Small intestine (tissue), 7 donors: ENCODE measurements at regions not wholly inside any gene's neighbourhood (a gene's known extent, or its start where the extent isn't known, plus 50 kb on each side); places are given as distances from the start of the nearest gene placed in this dataset.

Experiments
- DNase-seq, 2 donors: peaks; one replicate each; pipeline versions ENCODE4 v3.0.0 to v3.0.0-alpha.2; 2013
- FAIRE-seq: peaks from 2 replicates; lab custom pipeline; 2012; peaks lifted over from hg19 to GRCh38; lab: Jason Lieb, UNC
- H3K27ac ChIP-seq, 3 donors: one replicate each; pipeline ENCODE4 v1.5.1; 2013; ENCODE audit warnings: low read length in 2 of 3, mild to moderate bottlenecking in 2 of 3, control low read depth in 1 of 3, inconsistent platforms in 1 of 3, low read depth in 1 of 3, moderate library complexity in 1 of 3
- H3K27me3 ChIP-seq, 3 donors: one replicate each; pipeline ENCODE4 v1.6.1; 2013; ENCODE audit warnings: low read length in 3 of 3, inconsistent platforms in 1 of 3; ENCODE audit not compliant: control insufficient read depth in 3 of 3, insufficient read depth in 3 of 3
- H3K36me3 ChIP-seq, 3 donors: one replicate each; pipeline ENCODE4 v1.6.1; 2013; ENCODE audit warnings: low read length in 3 of 3, inconsistent platforms in 1 of 3, low read depth in 1 of 3, mild to moderate bottlenecking in 1 of 3, moderate library complexity in 1 of 3; ENCODE audit not compliant: control insufficient read depth in 3 of 3, insufficient read depth in 2 of 3
- H3K4me1 ChIP-seq, 3 donors: one replicate each; pipeline ENCODE4 v1.6.1; 2013; ENCODE audit warnings: low read length in 2 of 3, inconsistent platforms in 1 of 3, low read depth in 1 of 3, mild to moderate bottlenecking in 1 of 3, moderate library complexity in 1 of 3; ENCODE audit not compliant: control insufficient read depth in 3 of 3, insufficient read depth in 2 of 3
- H3K4me3 ChIP-seq, 3 donors: one replicate each; pipeline ENCODE4 v1.5.1; 2013; ENCODE audit warnings: low read length in 3 of 3, control low read depth in 1 of 3, inconsistent platforms in 1 of 3, low read depth in 1 of 3, mild to moderate bottlenecking in 1 of 3, moderate library complexity in 1 of 3
- H3K9me3 ChIP-seq, 2 donors: one replicate each; pipeline ENCODE4 v1.6.1; 2013; ENCODE audit warnings: low read depth in 1 of 2, low read length in 1 of 2; ENCODE audit not compliant: control insufficient read depth in 2 of 2, insufficient read depth in 1 of 2
- WGBS, 3 donors: extraction: QIAGEN DNeasy Blood & Tissue Kit; methylation state at CpG; one replicate each; pipeline ENCODE4 v1.1.7; 2013; 5-methylcytosine and 5-hydroxymethylcytosine counted together
- donor health status: healthy with polysubstance abuse.
- donor health status: control.
- donor health status: control.
- donor health status: Bipolar disorder and iron deficiency.
- donor health status: healthy.

GRCh38 chr3:18099611-18100010, 325.5 kb downstream of the SATB1 start:
- WGBS, 3 donors = 81 to 89% (median 84%) methylated on average over 5 of the region's 5 CpGs
- Histone ChIP-seq H3K27me3 (no peaks in the 10 kb centered on the region), H3K4me3 (no peak overlapping the region), H3K36me3 (no peaks in the 10 kb centered on the region), H3K9me3 (peaks cover 0 to 2% of the 10 kb centered on the region in 2 donors), H3K4me1 (no peaks in the 10 kb centered on the region), H3K27ac (no peak overlapping the region)
- FAIRE-seq = no peak
- no peak for DNase-seq

DNA sequence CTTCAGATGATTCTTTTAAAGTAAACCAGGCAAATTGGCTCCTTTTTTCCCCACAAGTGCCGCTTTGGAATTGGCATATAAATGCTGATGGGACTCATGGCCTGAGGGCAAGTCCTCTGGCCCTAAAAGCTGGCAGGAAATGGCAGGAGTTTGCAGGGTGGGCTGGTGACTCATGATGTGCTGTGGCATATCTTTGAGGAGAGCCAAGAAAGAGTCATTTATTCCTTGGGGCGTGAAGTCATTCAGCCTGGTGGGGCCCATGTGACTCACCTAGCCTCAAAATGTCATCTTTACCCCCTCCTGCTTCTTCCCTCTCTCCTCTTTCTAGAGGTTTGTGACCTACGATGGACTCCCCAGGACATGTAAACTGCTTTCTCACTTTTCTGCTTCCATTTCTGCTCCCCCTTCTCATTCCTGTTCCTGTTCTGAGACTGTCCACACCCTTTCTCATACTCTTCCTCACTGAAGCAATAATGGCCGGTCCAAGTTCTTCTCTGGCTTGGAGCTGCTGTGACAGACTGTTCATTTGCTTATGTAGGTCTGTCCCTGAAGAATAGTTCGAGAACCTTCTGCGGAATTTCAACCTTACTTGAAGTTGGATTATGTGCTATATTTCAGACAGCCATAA, 326.1 kb downstream of the SATB1 start:
- no peak overlapping the region for H3K4me3 ChIP-seq
- H3K27ac ChIP-seq = no peak overlapping the region
- no peaks in the 10 kb centered on the region for H3K36me3 ChIP-seq
- 76 to 84% (median 77%) methylated on average over 6 of the region's 6 CpGs for WGBS, 3 donors
- H3K27me3 ChIP-seq = no peaks in the 10 kb centered on the region
- no peaks in the 10 kb centered on the region for H3K4me1 ChIP-seq
- no peak for FAIRE-seq
- DNase-seq = no peak
- H3K9me3 ChIP-seq = peaks cover 0 to 2% of the 10 kb centered on the region in 2 donors

DNA sequence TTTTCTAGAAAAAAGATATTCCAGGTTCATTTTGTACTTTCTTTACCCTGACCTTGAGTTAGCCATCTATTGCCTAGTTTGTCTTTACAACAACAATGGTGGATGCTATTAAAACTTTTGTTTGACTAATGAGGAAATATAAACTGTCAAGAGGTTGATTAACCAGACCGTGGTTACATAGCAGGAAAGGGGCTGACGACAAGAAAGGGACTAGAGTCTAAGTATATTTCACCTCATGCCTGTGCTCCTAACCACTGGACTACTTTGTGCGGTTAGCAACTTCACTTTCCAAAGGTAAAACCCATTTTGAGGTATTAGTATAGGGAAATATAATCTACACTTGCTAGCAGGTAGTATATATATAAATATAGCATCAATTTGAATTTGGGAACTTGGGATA, 327.1 kb downstream of the SATB1 start:
- FAIRE-seq (no peak), DNase-seq (no peak)
- Histone ChIP-seq H3K4me1 (no peaks in the 10 kb centered on the region), H3K9me3 (peaks cover 0 to 2% of the 10 kb centered on the region in 2 donors), H3K36me3 (no peaks in the 10 kb centered on the region), H3K27ac (no peak overlapping the region), H3K4me3 (no peak overlapping the region), H3K27me3 (no peaks in the 10 kb centered on the region)
- WGBS, 3 donors = 68 to 89% (median 82%) methylated on average over 3 of the region's 3 CpGs

DNA sequence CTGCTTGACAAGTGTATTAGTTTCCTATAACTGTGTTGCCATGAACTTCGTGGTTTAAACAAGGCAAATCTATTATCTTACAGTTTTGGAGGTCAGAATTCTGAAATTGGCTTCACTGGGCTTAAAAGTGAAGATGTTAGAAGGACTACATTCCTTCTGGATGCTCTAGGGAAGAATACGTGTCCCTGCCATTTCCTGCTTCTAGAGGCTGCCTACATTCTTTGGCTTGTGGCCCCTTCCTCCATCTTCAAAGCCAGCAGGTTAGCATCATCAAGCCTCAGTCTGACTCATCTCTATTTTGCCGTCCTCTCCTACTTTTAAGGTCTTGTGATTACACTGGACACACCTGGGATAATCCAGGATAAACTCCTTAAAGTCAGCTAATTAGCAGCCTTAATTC, 327.7 kb downstream of the SATB1 start:
- no peak for FAIRE-seq
- no peak for DNase-seq
- Histone ChIP-seq H3K4me1 (no peaks in the 10 kb centered on the region), H3K4me3 (no peak overlapping the region), H3K9me3 (peaks cover 0 to 2% of the 10 kb centered on the region in 2 donors), H3K36me3 (no peaks in the 10 kb centered on the region), H3K27me3 (no peaks in the 10 kb centered on the region), H3K27ac (no peak overlapping the region)
- WGBS, 3 donors = 73 to 76% (median 75%) methylated on average over 3 of the region's 3 CpGs

- H3K9me3 ChIP-seq = peaks cover 0 to 2% of the 10 kb centered on the region in 2 donors
- H3K4me1 ChIP-seq = no peaks in the 10 kb centered on the region
- 41 to 68% (median 50%) methylated on average over 5 of the region's 5 CpGs for WGBS, 3 donors
- FAIRE-seq (no peak), DNase-seq (no peak)
- no peaks in the 10 kb centered on the region for H3K36me3 ChIP-seq
- no peaks in the 10 kb centered on the region for H3K27me3 ChIP-seq
- H3K27ac ChIP-seq = no peak overlapping the region
- no peak overlapping the region for H3K4me3 ChIP-seq
These were observed 332.4 kb downstream of the SATB1 start for GRCh38 chr3:18092726-18093125.

GRCh38 chr3:18090377-18090776, 334.8 kb downstream of the SATB1 start:
- no peak for FAIRE-seq
- no peak overlapping the region for H3K4me3 ChIP-seq

DNA sequence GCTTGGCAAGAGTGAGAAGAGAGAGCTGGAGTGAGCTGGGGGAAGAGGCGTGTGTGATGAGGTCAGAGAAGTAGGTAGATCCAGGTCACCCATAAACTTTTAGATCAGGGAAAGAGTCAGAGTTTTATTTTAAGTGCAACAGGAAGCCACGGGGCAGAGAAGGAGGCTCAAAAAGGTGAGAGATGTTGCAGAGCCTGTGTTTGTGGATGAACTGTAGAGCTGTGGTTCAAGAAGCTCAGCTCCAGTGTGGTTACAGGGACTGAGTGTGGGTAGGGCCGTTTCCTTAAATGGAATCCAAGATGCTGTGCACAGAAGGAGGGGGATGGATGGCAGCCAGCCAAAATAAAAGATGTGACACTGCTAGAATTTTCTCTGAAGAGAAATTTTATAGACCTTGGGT, 337.2 kb downstream of the SATB1 start:
- DNase-seq (no peak), FAIRE-seq (no peak)
- H3K27me3 ChIP-seq = peaks cover 0 to 2% (median 0%) of the 10 kb centered on the region in 3 donors
- H3K36me3 ChIP-seq = no peaks in the 10 kb centered on the region
- H3K4me1 ChIP-seq = no peaks in the 10 kb centered on the region
- H3K27ac ChIP-seq = no peak overlapping the region
- no peaks in the 10 kb centered on the region for H3K9me3 ChIP-seq
- 45 to 66% (median 46%) methylated on average over 3 of the region's 3 CpGs for WGBS, 3 donors
- no peak overlapping the region for H3K4me3 ChIP-seq

More at GRCh38 chr3:18090377-18090776, 334.8 kb downstream of the SATB1 start:
- no peak for DNase-seq
- H3K36me3 ChIP-seq = no peaks in the 10 kb centered on the region
- no peaks in the 10 kb centered on the region for H3K9me3 ChIP-seq
- no peaks in the 10 kb centered on the region for H3K4me1 ChIP-seq
- H3K27me3 ChIP-seq = peaks cover 0 to 2% (median 0%) of the 10 kb centered on the region in 3 donors
- H3K27ac ChIP-seq = no peak overlapping the region

GRCh38 chr3:18086760-18087159, 338.4 kb downstream of the SATB1 start:
- 34 to 44% (median 38%) methylated on average over 5 of the region's 5 CpGs for WGBS, 3 donors
- Histone ChIP-seq H3K36me3 (no peaks in the 10 kb centered on the region), H3K4me3 (no peak overlapping the region), H3K9me3 (no peaks in the 10 kb centered on the region), H3K4me1 (no peaks in the 10 kb centered on the region), H3K27me3 (peaks cover 0 to 2% (median 0%) of the 10 kb centered on the region in 3 donors), H3K27ac (no peak overlapping the region)
- FAIRE-seq = no peak
- DNase-seq = no peak

DNA sequence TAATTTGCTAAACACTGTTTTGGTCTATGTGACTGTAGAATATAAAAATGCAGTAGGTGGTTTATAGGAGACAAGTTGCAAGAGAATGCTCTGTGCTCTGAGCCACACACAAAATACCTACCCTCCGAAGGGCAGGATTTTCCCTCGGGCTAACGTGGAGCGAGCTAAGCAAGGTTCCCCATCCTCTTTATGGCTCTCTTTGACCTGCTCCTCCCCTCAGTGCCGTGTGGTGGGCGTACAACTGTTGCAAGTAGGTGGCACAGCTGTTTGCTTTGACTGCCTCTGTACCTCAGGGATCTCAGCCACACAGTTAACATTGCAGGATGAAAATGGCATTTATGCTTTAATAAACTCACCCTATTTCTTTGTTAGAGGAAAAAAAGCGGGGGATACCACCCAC, 339.1 kb downstream of the SATB1 start:
- Histone ChIP-seq H3K4me1 (no peaks in the 10 kb centered on the region), H3K4me3 (no peak overlapping the region), H3K27ac (no peak overlapping the region), H3K36me3 (no peaks in the 10 kb centered on the region), H3K9me3 (no peaks in the 10 kb centered on the region), H3K27me3 (peaks cover 0 to 2% (median 0%) of the 10 kb centered on the region in 3 donors)
- DNase-seq (no peak), FAIRE-seq (no peak)
- 56 to 61% (median 60%) methylated on average over 7 of the region's 7 CpGs for WGBS, 3 donors
